ENCODE measurements at regions not wholly inside any gene's neighbourhood (a gene's known extent, or its start where the extent isn't known, plus 50 kb on each side); places are given as distances from the start of the nearest gene placed in this dataset.
"Not testable (repeated sequence)": the region's sequence is repeated elsewhere in the genome, so short reads cannot be mapped to it uniquely, and the experiment has no call there.

DNA sequence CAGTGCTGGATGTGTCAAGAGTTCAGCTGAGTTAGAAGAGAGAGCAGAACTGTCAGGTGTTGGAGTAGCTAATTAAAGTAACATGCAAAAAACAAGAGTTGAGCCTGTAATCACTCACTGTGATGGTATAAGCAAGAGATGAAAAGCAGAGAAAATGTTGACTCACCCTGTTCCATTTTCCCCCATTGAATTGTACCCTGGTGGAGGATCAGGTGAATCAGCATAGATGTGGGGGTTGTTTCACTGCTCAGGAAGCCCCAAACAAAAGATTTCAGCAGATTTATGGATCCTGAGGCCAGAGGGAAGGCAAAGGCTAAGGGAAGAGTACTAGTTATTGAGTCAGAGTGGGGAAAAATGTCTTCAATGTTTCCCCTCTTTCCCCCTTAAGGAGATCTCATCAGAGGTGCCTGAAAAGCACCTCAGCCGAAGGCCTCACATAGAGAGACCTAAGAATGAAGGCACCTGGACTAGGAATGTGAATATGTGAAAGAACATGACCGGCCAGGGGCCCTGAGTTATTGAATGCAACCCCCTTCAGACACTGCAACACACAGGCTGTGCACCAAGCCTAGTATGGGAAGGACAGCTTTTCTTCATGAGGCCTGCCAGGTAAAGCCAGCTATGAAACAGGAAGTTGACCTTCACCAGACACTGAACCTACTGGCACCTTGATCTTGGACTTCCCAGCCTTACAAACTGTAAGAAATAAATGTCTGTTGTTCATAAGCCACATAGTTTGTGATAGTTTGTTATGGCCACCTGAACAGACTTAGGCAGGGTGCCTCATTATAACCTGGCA, 90.1 kb downstream of the TMCO5A start:
- Histone ChIP-seq H2BK120ac (ENCODE audit: low read depth, low read length) (no peak overlapping the region), H4K91ac (ENCODE audit: low read length) (no peak overlapping the region), H3K27me3 (ENCODE audit: control insufficient read depth in 1 of 2, insufficient read depth in 1 of 2, low read length in 2 of 2) (no peaks in the 10 kb centered on the region), H3K14ac (ENCODE audit: low read length in 2 of 2) (no peak overlapping the region), H3K79me1 (replicated peaks; ENCODE audit: low read length, poor library complexity, severe bottlenecking) (no peaks in the 10 kb centered on the region), H2BK15ac (ENCODE audit: low read depth, poor library complexity, severe bottlenecking) (no peak overlapping the region), H3K4ac (ENCODE audit: low read depth in 1 of 2, low read length in 2 of 2) (no peak overlapping the region), H3K36me3 (ENCODE audit: control insufficient read depth in 1 of 2, insufficient read depth in 2 of 2, low read depth in 1 of 2, low read length in 2 of 2) (no peaks in the 10 kb centered on the region), H2BK12ac (ENCODE audit: low read length in 2 of 2) (no peak overlapping the region), H2AFZ (ENCODE audit: low read depth, low read length) (no peak overlapping the region), H3K23ac (ENCODE audit: low read length in 2 of 2) (no peak overlapping the region), H2BK5ac (ENCODE audit: low read depth, low read length, poor library complexity, severe bottlenecking) (no peak overlapping the region), H3K9me3 (ENCODE audit: control insufficient read depth, low read length) (no peaks in the 10 kb centered on the region), H4K8ac (ENCODE audit: low read length) (no peak overlapping the region), H2AK5ac (ENCODE audit: low read length, severe bottlenecking) (no peak overlapping the region), H3K9ac (ENCODE audit: low read length) (no peak overlapping the region), H3K27ac (ENCODE audit: low read length, poor library complexity, severe bottlenecking) (no peak overlapping the region), H3K4me3 (ENCODE audit: insufficient read depth in 1 of 2, low read depth in 1 of 2, low read length in 2 of 2) (no peak overlapping the region), H3K18ac (ENCODE audit: low read depth in 1 of 2, low read length in 2 of 2) (no peak overlapping the region), H3K4me1 (ENCODE audit: control insufficient read depth, insufficient read depth, low read depth, low read length) (no peaks in the 10 kb centered on the region), H3K4me2 (ENCODE audit: low read length, poor library complexity, severe bottlenecking) (no peak overlapping the region)
- no peak for DNase-seq
- 95% methylated on average over 2 of the region's 2 CpGs for WGBS

DNA sequence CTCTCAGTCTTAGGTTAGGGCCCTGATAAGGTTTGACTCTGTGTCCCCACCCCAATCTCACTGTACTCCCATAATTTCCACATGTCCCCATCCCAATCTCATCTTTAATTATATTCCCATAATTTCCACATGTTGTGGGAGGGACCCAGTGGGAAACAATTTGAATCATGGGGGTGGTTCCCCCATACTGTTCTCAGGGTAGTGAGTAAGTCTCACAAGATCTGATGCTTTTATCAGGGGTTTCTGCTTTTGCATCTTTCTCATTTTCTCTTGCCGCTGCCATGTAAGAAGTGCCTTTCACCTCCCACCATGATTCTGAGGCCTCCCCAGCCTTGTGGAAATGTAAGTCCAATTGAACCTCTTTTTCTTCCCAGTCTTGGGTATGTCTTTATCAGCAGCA, 91.2 kb downstream of the TMCO5A start:
- not testable (repeated sequence) for H3K9me3 ChIP-seq (ENCODE audit: control insufficient read depth, low read length); H2BK5ac ChIP-seq (ENCODE audit: low read depth, low read length, poor library complexity, severe bottlenecking); H3K18ac ChIP-seq (ENCODE audit: low read depth in 1 of 2, low read length in 2 of 2); H3K23ac ChIP-seq (ENCODE audit: low read length in 2 of 2); H3K4me1 ChIP-seq (ENCODE audit: control insufficient read depth, insufficient read depth, low read depth, low read length); H4K91ac ChIP-seq (ENCODE audit: low read length); H3K36me3 ChIP-seq (ENCODE audit: control insufficient read depth in 1 of 2, insufficient read depth in 2 of 2, low read depth in 1 of 2, low read length in 2 of 2); H3K9ac ChIP-seq (ENCODE audit: low read length); H3K4me3 ChIP-seq (ENCODE audit: insufficient read depth in 1 of 2, low read depth in 1 of 2, low read length in 2 of 2); H2BK12ac ChIP-seq (ENCODE audit: low read length in 2 of 2); H2AFZ ChIP-seq (ENCODE audit: low read depth, low read length); DNase-seq; H3K79me1 ChIP-seq (replicated peaks; ENCODE audit: low read length, poor library complexity, severe bottlenecking); H2BK120ac ChIP-seq (ENCODE audit: low read depth, low read length); H3K27me3 ChIP-seq (ENCODE audit: control insufficient read depth in 1 of 2, insufficient read depth in 1 of 2, low read length in 2 of 2); H2AK5ac ChIP-seq (ENCODE audit: low read length, severe bottlenecking); H3K4ac ChIP-seq (ENCODE audit: low read depth in 1 of 2, low read length in 2 of 2); H3K14ac ChIP-seq (ENCODE audit: low read length in 2 of 2); H3K27ac ChIP-seq (ENCODE audit: low read length, poor library complexity, severe bottlenecking); H2BK15ac ChIP-seq (ENCODE audit: low read depth, poor library complexity, severe bottlenecking); H4K8ac ChIP-seq (ENCODE audit: low read length); H3K4me2 ChIP-seq (ENCODE audit: low read length, poor library complexity, severe bottlenecking)
- WGBS = 100% methylated on average over 1 of the region's 1 CpG

DNA sequence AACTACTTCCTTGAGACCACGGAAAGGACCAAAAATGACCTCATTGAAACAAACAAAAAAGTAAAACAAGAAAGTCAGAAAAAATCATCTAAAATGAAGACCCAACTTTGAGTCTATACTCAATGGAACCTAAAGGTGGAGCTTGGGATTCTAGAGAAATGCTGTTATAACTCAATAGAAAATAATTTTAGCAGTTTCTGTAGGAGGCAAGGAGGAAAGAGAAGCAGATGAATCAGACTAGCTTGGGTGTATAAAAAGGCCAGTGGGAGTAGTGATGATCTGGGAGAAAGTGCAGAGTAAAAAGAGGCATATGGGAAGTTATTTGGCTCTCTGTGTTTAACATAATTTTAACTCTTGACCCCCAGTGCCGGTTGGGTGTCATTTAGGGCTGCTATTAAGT, 94.4 kb downstream of the TMCO5A start:
- H3K4me3 ChIP-seq (ENCODE audit: insufficient read depth in 1 of 2, low read depth in 1 of 2, low read length in 2 of 2) = no peak overlapping the region
- H3K14ac ChIP-seq (ENCODE audit: low read length in 2 of 2) = no peak overlapping the region
- no peaks in the 10 kb centered on the region for H3K79me1 ChIP-seq (replicated peaks; ENCODE audit: low read length, poor library complexity, severe bottlenecking)
- no peaks in the 10 kb centered on the region for H3K36me3 ChIP-seq (ENCODE audit: control insufficient read depth in 1 of 2, insufficient read depth in 2 of 2, low read depth in 1 of 2, low read length in 2 of 2)
- peaks cover 3% of the 10 kb centered on the region for H3K4me1 ChIP-seq (ENCODE audit: control insufficient read depth, insufficient read depth, low read depth, low read length)
- no peak overlapping the region for H2BK12ac ChIP-seq (ENCODE audit: low read length in 2 of 2)
- DNase-seq = no peak
- no peak overlapping the region for H3K4me2 ChIP-seq (ENCODE audit: low read length, poor library complexity, severe bottlenecking)
- whole genome bisulfite sequencing = 75% methylated on average over 1 of the region's 2 CpGs
- H3K23ac ChIP-seq (ENCODE audit: low read length in 2 of 2) = no peak overlapping the region
- no peak overlapping the region for H2AFZ ChIP-seq (ENCODE audit: low read depth, low read length)
- no peak overlapping the region for H3K18ac ChIP-seq (ENCODE audit: low read depth in 1 of 2, low read length in 2 of 2)
- peak overlapping the region; percentile 41 for H2AK5ac ChIP-seq (ENCODE audit: low read length, severe bottlenecking)
- no peak overlapping the region for H3K4ac ChIP-seq (ENCODE audit: low read depth in 1 of 2, low read length in 2 of 2)
- H2BK120ac ChIP-seq (ENCODE audit: low read depth, low read length) = no peak overlapping the region
- no peak overlapping the region for H3K27ac ChIP-seq (ENCODE audit: low read length, poor library complexity, severe bottlenecking)
- H4K8ac ChIP-seq (ENCODE audit: low read length) = no peak overlapping the region
- H4K91ac ChIP-seq (ENCODE audit: low read length) = no peak overlapping the region
- no peak overlapping the region for H2BK5ac ChIP-seq (ENCODE audit: low read depth, low read length, poor library complexity, severe bottlenecking)
- no peaks in the 10 kb centered on the region for H3K9me3 ChIP-seq (ENCODE audit: control insufficient read depth, low read length)
- H2BK15ac ChIP-seq (ENCODE audit: low read depth, poor library complexity, severe bottlenecking) = no peak overlapping the region
- H3K9ac ChIP-seq (ENCODE audit: low read length) = no peak overlapping the region
- H3K27me3 ChIP-seq (ENCODE audit: control insufficient read depth in 1 of 2, insufficient read depth in 1 of 2, low read length in 2 of 2) = no peaks in the 10 kb centered on the region

- Histone ChIP-seq H2BK5ac (ENCODE audit: low read depth, low read length, poor library complexity, severe bottlenecking) (no peak overlapping the region), H2BK15ac (ENCODE audit: low read depth, poor library complexity, severe bottlenecking) (peak overlapping the region; percentile 9), H4K91ac (ENCODE audit: low read length) (no peak overlapping the region), H3K4me3 (ENCODE audit: insufficient read depth in 1 of 2, low read depth in 1 of 2, low read length in 2 of 2) (no peak overlapping the region), H3K4me2 (ENCODE audit: low read length, poor library complexity, severe bottlenecking) (no peak overlapping the region), H3K9ac (ENCODE audit: low read length) (no peak overlapping the region), H2AK5ac (ENCODE audit: low read length, severe bottlenecking) (no peak overlapping the region), H3K9me3 (ENCODE audit: control insufficient read depth, low read length) (no peaks in the 10 kb centered on the region), H2BK12ac (ENCODE audit: low read length in 2 of 2) (no peak overlapping the region), H3K23ac (ENCODE audit: low read length in 2 of 2) (no peak overlapping the region), H3K79me1 (replicated peaks; ENCODE audit: low read length, poor library complexity, severe bottlenecking) (no peaks in the 10 kb centered on the region), H3K4ac (ENCODE audit: low read depth in 1 of 2, low read length in 2 of 2) (no peak overlapping the region), H3K36me3 (ENCODE audit: control insufficient read depth in 1 of 2, insufficient read depth in 2 of 2, low read depth in 1 of 2, low read length in 2 of 2) (no peaks in the 10 kb centered on the region), H2BK120ac (ENCODE audit: low read depth, low read length) (no peak overlapping the region), H3K27me3 (ENCODE audit: control insufficient read depth in 1 of 2, insufficient read depth in 1 of 2, low read length in 2 of 2) (no peaks in the 10 kb centered on the region), H3K4me1 (ENCODE audit: control insufficient read depth, insufficient read depth, low read depth, low read length) (peaks cover 3% of the 10 kb centered on the region), H3K27ac (ENCODE audit: low read length, poor library complexity, severe bottlenecking) (no peak overlapping the region), H3K18ac (ENCODE audit: low read depth in 1 of 2, low read length in 2 of 2) (no peak overlapping the region), H2AFZ (ENCODE audit: low read depth, low read length) (no peak overlapping the region), H4K8ac (ENCODE audit: low read length) (no peak overlapping the region), H3K14ac (ENCODE audit: low read length in 2 of 2) (no peak overlapping the region)
- 100% methylated on average over 1 of the region's 3 CpGs for WGBS
- DNase-seq = no peak
Observed at GRCh38 chr15:38029736-38030135, 95.3 kb downstream of the TMCO5A start.

All from mesenchymal stem cell (in vitro differentiated cells and primary cell).